H9 (cell line): ENCODE measurements at regions not wholly inside any gene's neighbourhood (a gene's known extent, or its start where the extent isn't known, plus 50 kb on each side); places are given as distances from the start of the nearest gene placed in this dataset.

ENCODE experiments used
- DNase-seq: peaks from one replicate; pipeline ENCODE4 v3.0.0-alpha.2; 2017
- H2AFZ ChIP-seq: one replicate; pipeline ENCODE4 v1.6.1; 2013; ENCODE audit warnings: mild to moderate bottlenecking, low read length, control low read depth, moderate library complexity
- H2AK5ac ChIP-seq: 2 replicates; pipeline ENCODE4 v1.6.1; 2013; ENCODE audit warnings: low read length, control low read depth, mixed read lengths; ENCODE audit not compliant: insufficient read length
- H2BK120ac ChIP-seq: one replicate; pipeline ENCODE4 v1.6.1; 2013; ENCODE audit warnings: low read depth, mild to moderate bottlenecking, low read length, control low read depth, inconsistent platforms; ENCODE audit not compliant: poor library complexity, severe bottlenecking
- H2BK12ac ChIP-seq: 2 replicates; pipeline ENCODE4 v1.6.1; 2013; ENCODE audit warnings: low read length, control low read depth, mixed read lengths, low read depth; ENCODE audit not compliant: insufficient read length
- H2BK15ac ChIP-seq: 2 replicates; pipeline ENCODE4 v1.6.1; 2013; ENCODE audit warnings: low read depth, low read length, control low read depth
- H2BK20ac ChIP-seq: one replicate; pipeline ENCODE4 v1.6.1; 2013; ENCODE audit warnings: low read depth, mild to moderate bottlenecking, low read length, control low read depth, inconsistent platforms; ENCODE audit not compliant: poor library complexity, severe bottlenecking
- H2BK5ac ChIP-seq: 2 replicates; pipeline ENCODE4 v1.6.1; 2013; ENCODE audit warnings: low read length, control low read depth, mixed read lengths; ENCODE audit not compliant: insufficient read length
- H3K14ac ChIP-seq: 2 replicates; pipeline ENCODE4 v1.6.1; 2013; ENCODE audit warnings: low read length, control low read depth; ENCODE audit not compliant: insufficient read depth
- H3K18ac ChIP-seq: 2 replicates; pipeline ENCODE4 v1.6.1; 2013; ENCODE audit warnings: low read depth, mild to moderate bottlenecking, mixed read lengths, low read length, control low read depth; ENCODE audit not compliant: insufficient read length
- H3K23ac ChIP-seq: 2 replicates; pipeline ENCODE4 v1.6.1; 2013; ENCODE audit warnings: low read length, control low read depth, mixed read lengths, low read depth; ENCODE audit not compliant: insufficient read length
- H3K23me2 ChIP-seq: 2 replicates; pipeline ENCODE4 v1.6.1; 2013; ENCODE audit warnings: low read depth, mild to moderate bottlenecking, mixed read lengths, low read length, control low read depth; ENCODE audit not compliant: insufficient read length, poor library complexity, severe bottlenecking
- H3K27ac ChIP-seq: 2 replicates; pipeline ENCODE4 v1.5.1; 2013; ENCODE audit warnings: low read length, control low read depth, mixed read lengths, low read depth; ENCODE audit not compliant: insufficient read length
- H3K27me3 ChIP-seq: 2 replicates; pipeline ENCODE4 v1.6.1; 2013; ENCODE audit warnings: low read length, control low read depth, inconsistent platforms; ENCODE audit not compliant: insufficient read depth
- H3K4ac ChIP-seq: 2 replicates; pipeline ENCODE4 v1.6.1; 2013; ENCODE audit warnings: low read depth, mild to moderate bottlenecking, control low read depth, inconsistent platforms, low read length, moderate library complexity
- H3K4me1 ChIP-seq: 2 replicates; pipeline ENCODE4 v1.6.1; 2013; ENCODE audit warnings: low read length, control low read depth, inconsistent platforms; ENCODE audit not compliant: insufficient read depth
- H3K4me2 ChIP-seq: 2 replicates; pipeline ENCODE4 v1.6.1; 2013; ENCODE audit warnings: low read length, control low read depth, mixed read lengths; ENCODE audit not compliant: insufficient read length, insufficient read depth
- H3K56ac ChIP-seq: 2 replicates; pipeline ENCODE4 v1.6.1; 2013; ENCODE audit warnings: low read depth, mild to moderate bottlenecking, mixed read lengths, low read length, control low read depth; ENCODE audit not compliant: insufficient read length
- H3K79me1 ChIP-seq: 2 replicates; pipeline ENCODE4 v1.6.1; 2013; ENCODE audit warnings: low read depth, mild to moderate bottlenecking, moderate library complexity, low read length, control low read depth, inconsistent platforms; ENCODE audit not compliant: insufficient read depth, poor library complexity, severe bottlenecking
- H3K79me2 ChIP-seq: 2 replicates; pipeline ENCODE4 v1.6.1; 2013; ENCODE audit warnings: low read length, control low read depth, inconsistent platforms; ENCODE audit not compliant: insufficient read depth
- H3K9ac ChIP-seq: 2 replicates; pipeline ENCODE4 v1.6.1; 2013; ENCODE audit warnings: low read length, control low read depth, mixed read lengths; ENCODE audit not compliant: insufficient read length; ENCODE audit errors: extremely low read depth
- H3K9me3 ChIP-seq: one replicate; pipeline ENCODE4 v1.6.1; 2013; ENCODE audit warnings: low read depth, low read length, inconsistent platforms; ENCODE audit not compliant: control insufficient read depth
- H3T11ph ChIP-seq: one replicate; pipeline ENCODE4 v1.6.1; 2013; ENCODE audit warnings: mild to moderate bottlenecking, low read length, control low read depth, inconsistent platforms
- H4K20me1 ChIP-seq: one replicate; pipeline ENCODE4 v1.6.1; 2013; ENCODE audit not compliant: control insufficient read depth, insufficient read length, insufficient read depth
- H4K5ac ChIP-seq: 2 replicates; pipeline ENCODE4 v1.6.1; 2013; ENCODE audit warnings: low read depth, mild to moderate bottlenecking, mixed read lengths, low read length, control low read depth; ENCODE audit not compliant: insufficient read length
- H4K8ac ChIP-seq: replicated peaks from 2 replicates; pipeline ENCODE4 v1.6.1; 2013; ENCODE audit warnings: low read length, control low read depth, mixed read lengths, low read depth; ENCODE audit not compliant: insufficient read length
- H4K91ac ChIP-seq: 2 replicates; pipeline ENCODE4 v1.6.1; 2013; ENCODE audit warnings: low read depth, mild to moderate bottlenecking, moderate library complexity, mixed read lengths, low read length, control low read depth; ENCODE audit not compliant: insufficient read length
- H3K27ac Mint-ChIP-seq, 3 experiments: 2 replicates in 2 of 3; 3 replicates in 1 of 3; pipeline ENCODE4 v1.8.0; 2020 to 2021; ENCODE audit warnings: mixed read lengths in 3 of 3, mild to moderate bottlenecking in 1 of 3, moderate library complexity in 1 of 3
- H3K27me3 Mint-ChIP-seq: 2 replicates; pipeline ENCODE4 v1.8.0; 2021; ENCODE audit warnings: low read depth, mild to moderate bottlenecking, moderate library complexity, mixed read lengths
- H3K36me3 Mint-ChIP-seq, 3 experiments: 2 replicates in 2 of 3; 3 replicates in 1 of 3; pipeline ENCODE4 v1.8.0; 2020 to 2021; ENCODE audit warnings: low read depth in 3 of 3, mixed read lengths in 3 of 3; ENCODE audit not compliant: insufficient read depth in 1 of 3
- H3K4me1 Mint-ChIP-seq, 2 experiments: 2 replicates each; pipeline ENCODE4 v1.8.0; 2020; ENCODE audit warnings: mixed read lengths in 2 of 2
- H3K4me3 Mint-ChIP-seq, 2 experiments: 2 replicates in 1 of 2; 3 replicates in 1 of 2; pipeline ENCODE4 v1.8.0; 2020 to 2021; ENCODE audit warnings: mild to moderate bottlenecking in 2 of 2, mixed read lengths in 2 of 2, moderate library complexity in 1 of 2
- H3K9me3 Mint-ChIP-seq, 2 experiments: 2 replicates in 1 of 2; 3 replicates in 1 of 2; pipeline ENCODE4 v1.8.0; 2020; ENCODE audit warnings: mild to moderate bottlenecking in 2 of 2, mixed read lengths in 2 of 2, moderate library complexity in 1 of 2
- WGBS: extraction: QIAGEN DNeasy Blood & Tissue Kit; methylation state at CpG from one replicate; pipeline ENCODE4 v1.1.7; 2013; ENCODE audit warnings: missing lambda C conversion rate, low lambda C conversion rate, mixed read lengths; ENCODE audit not compliant: insufficient read length; ENCODE audit errors: extremely low coverage; 5-methylcytosine and 5-hydroxymethylcytosine counted together
- TF ChIP-seq, protein P1 (sequence below): fragments of 200-600 bp; sonication (generic); conservative IDR thresholded peaks from 3 replicates; pipeline ENCODE4 v1.8.0; 2021; ENCODE audit warnings: antibody characterized with exemption, mild to moderate bottlenecking

DNA sequence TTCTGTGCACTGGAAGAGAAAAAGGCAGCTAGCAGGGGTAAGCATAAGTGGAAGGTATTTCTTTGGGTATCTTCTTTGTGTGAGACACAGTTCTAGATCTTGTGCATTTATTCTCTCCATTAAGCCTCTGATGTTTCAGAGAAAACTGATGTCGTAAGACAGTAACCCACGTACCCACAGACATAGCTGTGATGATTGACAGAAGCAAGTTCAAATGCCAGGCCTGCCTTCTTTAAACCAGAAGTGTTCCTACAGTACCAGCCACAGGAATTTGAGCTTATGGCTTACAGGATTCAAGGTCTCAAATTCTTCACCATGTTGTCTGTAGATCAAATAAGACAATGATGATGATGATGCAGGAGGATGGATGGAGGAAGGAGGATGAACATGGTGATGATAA lies 161.4 kb upstream of the KCNJ16 start:
- Histone ChIP-seq H3K9me3 (no peaks in the 10 kb centered on the region), H2BK12ac (no peak overlapping the region), H3K27ac (no peak overlapping the region), H2AFZ (no peak overlapping the region), H3K9ac (no peak overlapping the region), H4K8ac (no peak overlapping the region), H2BK5ac (no peak overlapping the region), H3K79me2 (no peaks in the 10 kb centered on the region), H3K27me3 (no peaks in the 10 kb centered on the region), H2BK20ac (no peak overlapping the region), H4K20me1 (no peaks in the 10 kb centered on the region), H3K23me2 (no peaks in the 10 kb centered on the region), H3K18ac (no peak overlapping the region), H2BK120ac (no peak overlapping the region), H4K91ac (no peak overlapping the region), H4K5ac (no peak overlapping the region), H3K79me1 (no peaks in the 10 kb centered on the region), H3T11ph (no peak overlapping the region), H3K4ac (no peak overlapping the region), H2AK5ac (no peak overlapping the region), H3K56ac (no peak overlapping the region), H3K4me2 (no peak overlapping the region), H3K4me1 (no peaks in the 10 kb centered on the region), H3K23ac (no peak overlapping the region), H3K14ac (no peak overlapping the region), H2BK15ac (no peak overlapping the region)
- TF ChIP-seq, protein P1, sequence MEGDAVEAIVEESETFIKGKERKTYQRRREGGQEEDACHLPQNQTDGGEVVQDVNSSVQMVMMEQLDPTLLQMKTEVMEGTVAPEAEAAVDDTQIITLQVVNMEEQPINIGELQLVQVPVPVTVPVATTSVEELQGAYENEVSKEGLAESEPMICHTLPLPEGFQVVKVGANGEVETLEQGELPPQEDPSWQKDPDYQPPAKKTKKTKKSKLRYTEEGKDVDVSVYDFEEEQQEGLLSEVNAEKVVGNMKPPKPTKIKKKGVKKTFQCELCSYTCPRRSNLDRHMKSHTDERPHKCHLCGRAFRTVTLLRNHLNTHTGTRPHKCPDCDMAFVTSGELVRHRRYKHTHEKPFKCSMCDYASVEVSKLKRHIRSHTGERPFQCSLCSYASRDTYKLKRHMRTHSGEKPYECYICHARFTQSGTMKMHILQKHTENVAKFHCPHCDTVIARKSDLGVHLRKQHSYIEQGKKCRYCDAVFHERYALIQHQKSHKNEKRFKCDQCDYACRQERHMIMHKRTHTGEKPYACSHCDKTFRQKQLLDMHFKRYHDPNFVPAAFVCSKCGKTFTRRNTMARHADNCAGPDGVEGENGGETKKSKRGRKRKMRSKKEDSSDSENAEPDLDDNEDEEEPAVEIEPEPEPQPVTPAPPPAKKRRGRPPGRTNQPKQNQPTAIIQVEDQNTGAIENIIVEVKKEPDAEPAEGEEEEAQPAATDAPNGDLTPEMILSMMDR, result no peak
- no peak for DNase-seq
- Mint-ChIP-seq H3K4me3 (no peak overlapping the region), H3K9me3 (no peaks in the 10 kb centered on the region), H3K36me3 (no peaks in the 10 kb centered on the region), H3K4me1 (peaks cover 6 to 12% of the 10 kb centered on the region in 2 experiments), H3K27ac (no peak overlapping the region), H3K27me3 (no peaks in the 10 kb centered on the region)
- no CpG with 5 or more reads among the region's 2 CpGs for WGBS
